Dermis microvascular lymphatic vessel endothelial cell (primary cell): ENCODE measurements at regions not wholly inside any gene's neighbourhood (a gene's known extent, or its start where the extent isn't known, plus 50 kb on each side); places are given as distances from the start of the nearest gene placed in this dataset.

Source experiments
- DNase-seq, 2 donors: peaks; one replicate each; pipeline versions ENCODE4 v3.0.0 to v3.0.0-alpha.2; 2010; ENCODE audit warnings: low read depth in 2 of 2

DNA sequence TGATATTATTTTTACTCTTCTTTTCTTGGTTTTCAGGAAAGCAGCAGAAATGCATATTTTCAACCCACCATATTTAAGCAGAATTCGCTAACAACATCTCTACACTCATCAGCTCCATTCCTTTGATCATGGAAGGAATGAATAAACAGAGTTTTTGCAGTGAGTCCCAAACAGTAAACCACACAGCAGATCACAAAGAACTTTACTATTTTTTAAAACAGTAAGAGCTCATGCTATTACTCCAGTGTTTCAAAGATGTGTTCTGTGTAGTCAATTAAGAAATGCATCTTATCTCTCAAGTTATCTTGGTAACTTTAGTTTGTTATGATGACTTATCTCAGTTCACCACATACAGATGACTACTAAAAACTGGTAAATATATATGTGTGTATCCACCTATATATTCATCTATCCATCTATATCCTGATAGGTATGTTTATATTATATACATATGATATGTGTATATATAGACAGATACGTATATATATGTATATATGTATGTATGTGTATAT, 843.5 kb downstream of the BCL11B start:
- no peak for DNase-seq

DNA sequence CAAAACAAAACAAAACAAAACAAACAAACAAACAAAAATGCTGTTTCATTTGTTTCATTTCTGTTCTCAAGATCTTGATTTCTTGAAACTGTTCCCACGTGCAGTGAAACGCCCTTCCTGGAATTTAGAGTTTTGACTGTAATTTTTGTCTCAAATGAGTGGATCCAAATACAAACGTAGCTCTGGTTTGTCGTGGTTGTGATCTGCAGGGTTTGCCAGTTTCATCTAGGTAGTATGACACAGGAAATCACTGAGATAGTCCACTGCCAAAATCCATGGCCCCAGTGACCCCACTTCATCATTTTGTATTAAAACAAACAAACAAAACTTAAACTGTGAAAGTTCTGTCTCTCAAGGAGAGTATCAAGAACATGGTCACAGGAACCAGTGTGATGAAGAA, 838.6 kb downstream of the BCL11B start:
- no peak for DNase-seq

DNA sequence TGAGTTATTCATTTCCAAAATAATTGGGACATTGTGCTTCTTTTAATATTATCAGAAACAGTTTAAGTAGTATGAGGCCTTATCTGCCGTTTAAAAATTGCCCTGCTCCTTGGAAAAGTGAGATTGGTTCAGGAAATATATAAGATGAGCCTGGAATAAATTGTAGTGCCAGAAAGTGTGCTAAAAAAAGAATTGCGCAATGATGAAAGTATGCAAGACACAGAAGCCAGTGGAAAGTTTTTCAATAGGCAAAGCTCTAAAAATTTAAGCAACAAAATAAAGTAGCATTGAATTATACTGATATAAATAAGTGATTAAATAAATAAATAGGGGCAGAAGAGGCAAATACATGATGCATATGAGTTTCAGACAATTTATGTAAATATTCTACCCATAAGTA, 834.9 kb downstream of the BCL11B start:
- no peak for DNase-seq

DNA sequence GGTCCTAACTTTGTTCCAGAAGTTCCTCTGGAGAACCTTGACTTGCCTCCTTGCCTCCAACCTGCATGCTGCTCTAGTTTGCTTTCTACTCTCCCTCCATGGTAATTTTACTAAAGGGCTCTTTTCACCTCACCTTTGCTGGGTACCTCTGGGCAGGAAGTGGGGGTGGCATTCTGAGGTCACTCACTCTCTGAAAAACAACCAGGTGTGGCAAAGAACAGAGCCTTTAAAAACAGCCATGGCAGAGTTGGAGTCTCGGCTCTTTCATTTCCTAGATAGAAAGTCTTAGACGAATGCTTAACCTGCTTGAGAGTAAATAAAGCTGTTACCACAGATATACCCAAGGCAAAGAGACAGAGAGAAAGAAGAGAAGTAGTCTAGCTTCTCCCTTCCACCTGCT, 827.9 kb downstream of the BCL11B start:
- DNase-seq, result no peak

DNA sequence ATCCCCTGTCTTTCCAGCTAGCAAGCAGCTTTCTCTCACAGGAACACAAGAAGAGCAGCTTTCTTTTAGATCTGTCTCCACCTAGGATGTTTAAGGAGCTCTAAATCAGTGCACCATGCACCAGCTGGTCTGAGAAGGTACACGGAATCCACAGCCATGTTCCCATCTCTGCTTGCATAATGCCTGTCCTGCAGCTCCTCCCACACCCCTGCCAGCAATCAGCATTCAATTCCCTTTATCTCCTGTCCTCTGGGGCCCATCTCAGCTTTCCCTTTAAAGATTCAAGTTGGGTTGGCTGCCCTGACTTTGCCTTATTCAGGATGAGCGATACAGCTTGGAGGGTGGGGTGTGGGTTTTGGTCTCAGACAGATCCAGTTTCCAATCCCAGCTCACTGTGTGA, 826.3 kb downstream of the BCL11B start:
- DNase-seq, result no peak

DNA sequence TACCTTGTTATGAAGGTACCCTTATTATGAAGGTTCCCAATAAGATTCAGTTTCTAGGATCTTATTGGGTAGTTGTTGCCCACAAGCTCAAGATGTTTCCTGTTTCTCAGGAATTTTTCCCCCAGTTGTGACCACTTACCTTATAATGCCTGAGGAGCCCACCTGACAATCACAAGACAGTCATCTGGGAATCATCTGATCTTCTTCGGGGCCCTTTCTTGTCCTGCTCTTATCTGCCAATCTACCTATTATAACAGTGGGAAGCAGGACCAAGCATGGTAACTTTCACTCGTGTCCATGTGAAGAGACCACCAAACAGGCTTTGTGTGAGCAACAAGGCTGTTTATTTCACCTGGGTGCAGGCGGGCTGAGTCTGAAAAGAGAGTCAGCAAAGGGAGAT, 825.5 kb downstream of the BCL11B start:
- no peak for DNase-seq

DNA sequence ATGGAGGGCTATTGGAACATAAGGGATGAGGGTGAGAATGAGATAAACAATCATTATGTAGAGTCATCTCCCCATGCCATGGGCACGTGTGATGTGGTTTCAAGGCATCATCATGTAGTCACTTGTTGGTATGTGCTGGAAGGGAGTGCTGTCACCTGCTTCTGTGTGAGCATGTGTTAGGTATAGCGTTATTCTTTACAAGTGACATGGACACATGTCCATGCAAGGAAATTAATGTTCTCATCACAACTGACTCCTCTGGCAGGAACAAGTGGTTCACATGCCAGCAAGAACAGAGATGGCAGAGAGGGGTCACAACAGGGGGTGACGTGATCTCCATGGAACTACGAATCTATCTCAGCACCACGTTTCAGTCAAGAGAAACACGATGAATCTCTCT, 815.8 kb downstream of the BCL11B start:
- DNase-seq, result no peak

DNA sequence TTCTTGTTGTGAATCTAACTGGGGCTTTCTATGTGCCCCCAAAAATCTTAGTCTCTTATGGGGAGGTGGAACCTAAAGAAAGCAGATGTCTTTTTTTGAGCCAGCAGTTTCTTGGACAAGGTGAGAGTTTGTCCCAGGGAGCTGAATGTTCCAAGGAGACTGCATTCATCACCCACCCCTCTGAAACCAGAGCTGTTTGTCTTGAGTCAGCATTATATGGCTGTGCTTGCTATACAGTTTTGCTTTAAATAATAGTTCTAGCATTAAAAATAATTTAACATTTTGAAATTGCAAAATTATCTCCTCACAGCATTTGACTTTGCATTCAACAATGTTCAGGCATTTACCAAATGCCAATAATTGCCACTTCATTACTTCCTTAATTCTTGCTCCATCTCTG, 813.3 kb downstream of the BCL11B start:
- DNase-seq, result no peak

DNA sequence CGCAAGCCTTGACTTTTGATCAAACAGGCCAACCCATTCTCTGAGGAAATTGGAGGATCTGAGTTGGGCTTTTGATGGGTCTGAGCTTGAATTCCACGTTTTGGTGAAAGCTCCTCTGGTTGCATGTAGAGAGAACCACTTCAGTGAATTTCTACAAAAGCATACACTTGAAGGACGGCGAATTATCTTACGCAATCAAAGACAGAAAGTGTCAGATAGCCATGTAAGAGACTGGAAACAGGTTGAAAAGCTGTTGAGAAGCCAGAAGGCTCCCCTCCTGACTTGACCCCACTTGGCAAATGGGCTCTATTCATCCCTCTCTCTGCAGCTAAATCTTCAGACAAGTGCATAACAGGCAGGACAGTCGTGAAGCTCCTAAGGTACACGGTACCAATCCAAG, 809.1 kb downstream of the BCL11B start:
- DNase-seq, result no peak

DNA sequence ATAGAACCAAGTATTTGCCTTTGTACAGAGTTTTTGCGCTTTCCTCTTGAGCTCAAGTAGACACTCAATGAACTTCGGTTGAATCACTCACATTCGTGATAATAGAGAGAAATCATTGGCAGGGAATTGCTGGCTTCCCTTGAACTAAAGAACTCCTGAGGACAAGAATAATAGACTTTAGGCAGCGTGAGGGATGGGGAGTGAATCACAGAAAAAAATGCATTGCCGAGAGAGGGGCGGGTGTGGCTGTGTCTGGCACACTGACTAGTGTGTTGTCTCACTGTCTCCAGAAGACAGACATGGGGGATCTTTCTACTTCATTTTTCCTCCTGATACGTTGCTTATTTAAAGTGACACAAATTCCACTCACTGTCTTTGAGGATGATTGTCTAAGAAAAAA, 805.2 kb downstream of the BCL11B start:
- DNase-seq, result no peak

DNA sequence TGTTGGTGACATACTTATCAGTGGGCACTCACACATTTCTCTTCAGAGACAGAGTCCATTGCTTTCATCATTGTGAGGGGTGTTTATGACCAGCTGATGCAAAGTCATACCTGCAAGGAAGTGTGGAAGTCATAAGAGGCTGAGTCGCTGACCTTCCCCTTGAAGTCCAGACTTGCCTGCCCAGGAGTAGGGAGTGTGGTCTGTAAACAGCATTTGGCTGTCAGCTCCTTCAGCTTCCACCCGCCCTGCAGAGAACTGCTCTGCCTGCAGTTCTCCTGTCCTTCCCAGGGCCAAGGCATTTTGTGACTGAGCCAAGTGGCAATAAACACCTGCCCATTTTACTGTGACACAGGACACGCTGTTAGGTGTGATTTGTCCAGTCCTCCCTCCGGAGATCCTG, 801.3 kb downstream of the BCL11B start:
- DNase-seq, result no peak

DNA sequence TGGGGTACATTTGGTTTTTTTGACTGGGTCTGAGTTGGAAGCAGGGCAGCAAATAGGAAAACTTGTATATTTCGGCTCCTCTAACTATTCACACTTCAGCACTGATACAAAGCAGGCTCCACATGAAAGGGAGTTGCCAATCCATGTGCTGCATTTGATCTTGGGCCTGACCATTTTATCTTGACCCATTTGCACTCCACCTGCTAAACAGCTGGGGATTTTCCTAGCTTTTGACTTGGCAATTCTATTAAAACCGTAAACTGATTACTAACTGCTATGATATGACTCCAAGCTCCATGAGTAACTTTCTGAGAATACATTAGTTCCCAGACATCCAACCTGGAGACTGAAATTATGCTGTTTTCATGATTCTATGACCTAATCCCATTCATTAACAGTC, 797.1 kb downstream of the BCL11B start:
- DNase-seq, result no peak

DNA sequence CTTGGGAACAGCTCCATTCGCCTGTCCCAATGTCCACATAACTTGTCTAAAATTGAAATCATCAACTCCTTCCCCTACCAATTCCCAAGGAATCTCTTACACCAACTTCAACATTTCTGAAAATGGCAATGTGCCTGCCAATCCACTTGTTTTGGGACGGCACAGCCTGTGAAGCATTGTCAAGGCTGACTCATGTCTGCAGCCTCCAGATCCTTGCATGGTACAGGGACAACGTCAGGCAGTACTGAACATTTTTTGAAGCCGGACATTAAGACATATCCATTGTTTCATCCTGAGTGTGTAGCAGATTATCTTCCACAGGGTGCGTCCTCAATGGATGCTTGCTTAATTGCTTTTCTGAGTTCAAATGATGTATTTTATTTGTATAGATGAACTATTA, 794.1 kb downstream of the BCL11B start:
- DNase-seq, result no peak

DNA sequence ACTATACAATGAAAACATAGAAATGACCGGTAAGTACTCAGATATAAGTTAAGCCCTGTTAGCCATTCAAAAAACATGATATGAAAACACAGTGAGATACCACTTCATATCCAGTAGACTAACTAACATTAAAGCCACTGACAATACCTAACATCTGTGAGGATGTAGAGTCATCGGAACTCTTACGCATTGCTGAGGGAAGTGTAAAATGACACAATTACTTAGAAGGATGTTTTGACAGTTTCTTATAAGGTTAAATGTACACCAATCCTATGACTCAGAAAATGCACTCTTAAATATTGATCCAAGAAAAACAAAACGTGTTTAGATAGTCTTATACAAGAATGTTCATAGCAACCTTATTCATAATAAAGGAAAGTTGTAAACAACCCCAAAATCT, 782.9 kb downstream of the BCL11B start:
- no peak for DNase-seq

DNA sequence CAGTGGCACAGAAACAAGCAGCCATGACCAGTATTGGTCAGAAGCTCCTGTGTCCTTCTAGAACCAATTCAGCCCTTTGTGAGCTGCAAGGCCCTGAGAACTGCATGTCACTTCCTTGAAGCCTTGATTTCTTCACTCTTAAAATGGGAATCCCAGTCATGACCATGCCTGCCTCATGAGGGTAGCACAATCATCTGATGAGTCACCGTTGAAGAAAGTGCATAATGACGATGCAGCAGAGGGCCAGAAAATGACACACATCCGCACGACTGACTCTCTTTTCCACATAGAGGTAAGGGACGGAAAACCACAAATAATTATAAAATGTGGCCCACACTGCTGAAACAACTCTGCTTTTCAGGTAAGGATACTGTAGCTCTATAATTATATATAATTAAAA, 777.4 kb downstream of the BCL11B start:
- DNase-seq, result no peak

DNA sequence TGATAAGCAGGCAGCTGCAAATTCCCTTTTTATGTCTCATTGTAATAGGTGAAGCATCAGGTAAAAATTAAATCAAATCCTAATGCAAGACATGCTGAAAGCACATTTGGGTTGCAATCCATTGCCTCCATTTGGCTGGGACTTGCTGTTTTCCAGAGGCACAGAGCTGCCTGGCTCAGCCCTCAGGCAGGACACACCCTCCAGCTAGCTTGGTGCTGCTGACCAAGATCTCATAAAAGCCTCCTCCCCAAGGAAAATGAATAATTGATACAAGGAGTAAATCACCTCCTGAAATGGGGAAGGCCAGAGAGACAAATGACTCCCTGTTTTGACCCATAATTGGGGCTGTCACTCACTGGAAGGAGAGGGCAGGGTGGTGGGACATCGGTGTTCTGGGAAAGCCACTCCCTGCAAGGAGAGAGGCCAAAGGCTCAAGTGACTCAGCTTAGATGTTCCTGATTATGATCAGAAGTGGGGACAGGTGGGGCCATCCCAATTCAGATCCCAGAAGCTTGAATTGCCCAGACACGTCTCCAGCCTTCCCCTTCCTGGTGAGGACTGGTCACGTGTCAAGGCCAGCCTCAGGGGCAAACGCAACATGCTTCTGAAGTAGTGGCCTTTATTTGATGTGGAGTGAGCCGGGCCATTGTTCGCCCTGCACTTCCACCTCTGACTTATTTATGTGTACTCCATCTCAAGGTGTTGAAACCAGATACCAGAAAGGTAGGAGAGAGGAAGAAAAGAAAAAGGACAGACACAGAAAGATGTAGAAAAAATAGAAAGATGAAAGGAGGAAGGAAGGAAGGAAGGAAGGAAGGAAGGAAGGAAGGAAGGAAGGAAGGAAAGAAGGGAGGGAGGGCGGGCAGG, 773.7 kb downstream of the BCL11B start:
- no peak for DNase-seq

DNA sequence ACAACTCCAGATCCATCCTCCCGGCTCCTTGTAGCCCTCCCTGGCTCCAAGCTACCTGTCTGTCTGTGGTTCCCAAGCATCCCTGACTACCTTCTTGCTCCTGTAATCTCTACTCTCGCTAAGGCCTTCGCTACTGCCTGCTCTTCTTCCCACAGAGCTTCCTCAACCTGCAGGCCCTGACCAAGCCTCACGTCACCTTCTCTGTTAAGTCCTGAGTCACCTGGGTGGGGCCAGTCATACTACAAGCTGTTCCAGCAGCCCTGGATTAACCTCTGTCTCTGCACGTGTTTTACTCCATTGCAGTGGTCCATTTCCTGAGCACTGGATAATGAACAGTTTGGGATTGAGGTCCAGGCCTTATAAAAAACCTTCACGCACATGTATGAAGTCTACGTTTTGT, 770.7 kb downstream of the BCL11B start:
- DNase-seq, result no peak

DNA sequence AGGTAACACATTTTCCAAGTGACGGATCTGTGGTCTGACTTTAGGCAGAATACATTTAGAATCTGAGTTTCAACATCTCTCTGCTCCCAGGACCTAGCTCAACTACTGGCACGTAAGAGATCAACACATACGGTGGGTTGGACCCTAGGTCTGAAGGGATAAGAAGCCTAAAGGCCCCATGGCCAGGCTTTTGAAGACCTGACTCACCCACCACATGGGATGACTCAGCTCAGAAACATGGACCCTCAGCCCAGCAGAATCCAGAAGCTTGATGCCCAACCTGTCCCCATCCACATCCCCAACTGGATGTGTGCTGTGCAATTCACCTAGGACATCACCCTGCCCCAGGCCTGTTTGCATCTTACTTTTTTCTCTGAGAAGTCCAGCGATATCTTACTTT, 770.2 kb downstream of the BCL11B start:
- DNase-seq, result no peak

DNA sequence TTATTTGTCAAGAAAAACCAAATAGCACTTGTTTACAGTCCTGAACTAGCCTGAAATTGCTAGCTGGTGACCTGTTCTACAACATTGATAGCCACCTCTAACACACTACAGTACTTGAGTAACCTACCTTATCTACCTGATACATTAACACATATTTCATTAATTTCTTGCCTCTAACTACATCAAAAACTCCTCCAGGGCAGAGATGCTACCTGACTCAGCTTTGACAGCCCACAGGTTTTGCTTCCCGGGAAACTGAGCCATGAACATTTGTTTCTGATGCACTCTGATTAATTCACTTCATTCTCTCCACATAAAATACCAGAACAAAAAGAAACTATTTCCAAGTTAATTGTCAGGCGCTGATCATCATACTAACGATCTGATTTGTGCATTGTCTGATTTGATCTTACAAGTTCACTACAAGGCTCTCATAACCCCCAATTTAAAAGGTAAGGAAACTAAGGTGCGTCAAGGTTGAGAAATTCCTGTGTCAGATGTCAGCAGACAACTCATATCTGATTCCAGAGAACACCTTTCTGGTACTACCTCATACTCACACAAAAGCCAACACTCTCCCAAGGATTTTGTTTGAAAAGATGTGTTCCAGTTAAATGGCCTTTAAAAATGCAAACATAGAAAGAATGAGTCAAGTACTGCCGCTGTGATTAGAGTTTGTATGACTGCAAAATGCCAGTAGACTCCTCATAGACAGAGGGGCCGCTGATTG, 768.7 kb downstream of the BCL11B start:
- no peak for DNase-seq

DNA sequence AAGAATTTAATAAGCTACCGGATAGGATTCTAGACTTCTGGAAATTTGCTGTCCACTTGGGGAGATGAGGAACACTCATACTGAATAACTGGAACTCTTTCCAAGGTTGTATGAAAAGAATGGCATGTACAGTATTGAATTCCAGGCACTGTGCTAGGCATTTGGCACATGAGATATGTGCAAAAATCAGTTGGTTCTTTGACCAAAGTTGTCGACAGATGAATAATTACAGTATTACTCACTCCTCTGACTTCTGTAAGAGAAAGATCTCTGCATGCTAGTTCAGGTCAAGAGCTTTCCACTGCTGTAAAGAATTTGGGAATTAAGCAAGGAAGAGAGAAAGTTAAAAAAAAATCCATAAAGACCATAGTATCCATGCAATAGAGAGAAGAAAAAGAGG, 764.7 kb downstream of the BCL11B start:
- no peak for DNase-seq

DNA sequence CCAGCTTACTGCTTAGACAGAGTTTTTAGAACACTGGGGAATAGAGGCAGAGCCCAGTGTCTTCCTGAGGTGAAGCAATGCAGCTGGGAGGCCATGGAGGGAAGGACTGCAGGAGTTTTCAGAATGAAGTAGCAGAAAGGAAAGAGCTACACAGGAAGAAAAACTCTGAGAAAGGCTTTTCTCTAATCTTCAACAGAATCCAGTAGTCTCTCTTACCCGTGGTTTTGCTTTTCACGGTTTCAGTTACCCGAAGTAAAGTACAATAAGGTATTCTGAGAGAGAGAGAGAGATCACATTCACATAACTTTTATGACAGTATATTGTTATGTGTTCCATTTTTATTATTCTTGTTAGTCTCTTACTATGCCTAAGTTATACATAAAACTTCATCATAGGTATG, 761.6 kb downstream of the BCL11B start:
- DNase-seq, result no peak

DNA sequence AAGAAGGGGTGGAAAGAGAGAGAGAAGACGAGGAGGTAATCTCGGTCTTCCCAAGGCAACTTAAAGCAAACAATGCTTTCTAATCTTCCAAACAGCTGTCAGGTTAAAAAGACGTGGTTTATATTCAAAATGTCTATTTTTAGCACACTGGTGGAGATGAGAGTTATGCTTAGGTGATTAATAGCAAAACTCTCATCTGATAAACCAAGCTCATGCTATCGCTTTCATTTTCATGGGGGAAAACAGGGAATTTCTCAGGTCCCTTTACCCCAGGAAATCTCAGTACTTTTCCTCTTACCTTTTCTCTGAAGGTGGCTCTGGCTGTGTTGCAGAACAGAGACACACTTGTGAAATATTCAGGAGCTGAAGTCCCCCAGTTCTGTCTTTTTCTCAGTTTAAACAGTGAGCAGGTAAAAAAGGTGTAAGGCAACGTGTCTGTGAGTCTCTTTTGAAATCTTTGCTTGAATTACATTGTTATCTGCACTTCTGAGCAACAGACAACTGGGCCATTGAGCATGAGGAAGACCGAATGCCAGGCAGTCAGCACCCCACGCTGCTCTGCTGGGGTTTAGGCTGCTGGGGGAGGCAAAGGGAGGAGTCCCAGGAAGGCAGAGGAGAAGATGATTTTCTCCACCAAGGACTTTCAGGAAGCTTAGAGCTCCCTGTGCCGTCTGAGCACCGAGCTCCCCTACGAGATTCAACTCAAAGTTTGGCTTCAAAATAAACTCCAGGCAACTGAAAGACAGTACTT, 759.3 kb downstream of the BCL11B start:
- DNase-seq, result no peak
